HCT116 (cell line): ENCODE measurements at regions not wholly inside any gene's neighbourhood (a gene's known extent, or its start where the extent isn't known, plus 50 kb on each side); places are given as distances from the start of the nearest gene placed in this dataset.

Experiments used
- ATAC-seq: fragments of 200-7000 bp; cut with Tn5 transposase; 2 replicates; pipeline ENCODE4 v1.9.1; 2020; ENCODE audit warnings: mild to moderate bottlenecking, moderate library complexity
- BruUV-seq: library from RNA; stranded (reverse); fragments of 400-500 nt; replicated peaks from 2 replicates; lab custom pipeline; 2021; lab: Mats Ljungman, UMichigan
- CTCF ChIA-PET: fragments of 300-600 bp; sonication (Branson Sonifier 250); formaldehyde crosslinking; loops from one replicate; lab custom pipeline; 2021; ENCODE audit warnings: antibody characterized with exemption; lab: Charles Lee
- POLR2A ChIA-PET: fragments of 300-600, 350-600 bp; sonication (Branson Sonifier 250); formaldehyde crosslinking; loops from one replicate; lab custom pipeline; 2021; ENCODE audit warnings: antibody characterized with exemption; lab: Charles Lee
- RAD21 ChIA-PET, 2 experiments: fragments of 300-600 bp; sonication (Branson Sonifier 250); formaldehyde crosslinking; loops; one replicate each; lab custom pipeline; 2023; ENCODE audit warnings: low total read pairs in 2 of 2; ENCODE audit not compliant: uncharacterized antibody in 2 of 2, unreplicated experiment in 2 of 2, low non-redundant PET in 1 of 2; lab: Charles Lee
- DNase-seq: peaks from one replicate; pipeline ENCODE4 v3.0.0-alpha.2; 2010; ENCODE audit warnings: low read depth, low spot score
- H2AFZ ChIP-seq: fragments of 200-600 bp; shearing (Covaris generic), sonication (generic); 2 replicates; pipeline ENCODE4 v1.6.1; 2017; ENCODE audit warnings: low read depth, mixed run types, mixed read lengths, antibody characterized with exemption, low read length; ENCODE audit not compliant: poor library complexity, severe bottlenecking
- H3K27ac ChIP-seq: 2 replicates; pipeline ENCODE4 v1.5.1; 2012; ENCODE audit warnings: low read depth, low read length
- H3K27me3 ChIP-seq: fragments of 200-600 bp; sonication (generic); 2 replicates; pipeline ENCODE4 v1.6.1; 2016; ENCODE audit warnings: mixed run types, low read length, mixed read lengths; ENCODE audit not compliant: insufficient read depth
- H3K36me3 ChIP-seq, 2 experiments: fragments of 200-500 bp in 1 of 2; fragments of 200-600 bp in 1 of 2; sonication (Bioruptor generic) in 1 of 2; sonication (generic) in 1 of 2; 2 replicates each; pipeline versions ENCODE4 v1.5.1 to v1.6.1; 2014 to 2016; ENCODE audit warnings: low read length in 2 of 2, inconsistent platforms in 1 of 2, mixed read lengths in 1 of 2, mixed run types in 1 of 2; ENCODE audit not compliant: insufficient read depth in 2 of 2, control insufficient read depth in 1 of 2
- H3K4me1 ChIP-seq, 2 experiments: fragments of 200-600 bp in 1 of 2; sonication (generic) in 1 of 2; 2 replicates each; pipeline versions ENCODE4 v1.5.1 to v1.6.1; 2012 to 2017; ENCODE audit warnings: low read length in 2 of 2, inconsistent platforms in 1 of 2, mild to moderate bottlenecking in 1 of 2, mixed read lengths in 1 of 2, mixed run types in 1 of 2, moderate library complexity in 1 of 2; ENCODE audit not compliant: insufficient read depth in 2 of 2, control insufficient read depth in 1 of 2
- H3K4me2 ChIP-seq: fragments of 200-600 bp; sonication (generic); 2 replicates; pipeline ENCODE4 v1.6.1; 2017; ENCODE audit warnings: mixed run types, low read length, mixed read lengths
- H3K4me3 ChIP-seq, 2 experiments: fragments of 200-600 bp in 1 of 2; sonication (generic) in 1 of 2; replicated peaks in 1 of 2; 2 replicates each; pipeline ENCODE4 v1.5.1; 2011 to 2016; ENCODE audit warnings: low read length in 2 of 2, control low read depth in 1 of 2, low read depth in 1 of 2, mild to moderate bottlenecking in 1 of 2, mixed read lengths in 1 of 2, mixed run types in 1 of 2
- H3K79me2 ChIP-seq: fragments of 200-600 bp; sonication (generic); 2 replicates; pipeline ENCODE4 v1.6.1; 2017; ENCODE audit warnings: mild to moderate bottlenecking, mixed run types, low read length, moderate library complexity, mixed read lengths; ENCODE audit not compliant: insufficient read depth
- H3K9ac ChIP-seq: fragments of 200-600 bp; sonication (generic); 2 replicates; pipeline ENCODE4 v1.6.1; 2016; ENCODE audit warnings: low read length, mixed read lengths
- H3K9me2 ChIP-seq: fragments of 200-600 bp; sonication (generic), shearing (Covaris generic); 2 replicates; pipeline ENCODE4 v1.6.1; 2017; ENCODE audit warnings: mixed run types, mild to moderate bottlenecking, moderate library complexity; ENCODE audit not compliant: insufficient read depth
- H3K9me3 ChIP-seq, 2 experiments: fragments of 200-500 bp in 1 of 2; fragments of 200-600 bp in 1 of 2; sonication (Bioruptor generic) in 1 of 2; sonication (generic) in 1 of 2; 2 replicates each; pipeline ENCODE4 v1.6.1; 2014 to 2017; ENCODE audit warnings: low read length in 2 of 2, mixed read lengths in 2 of 2, inconsistent platforms in 1 of 2, low read depth in 1 of 2, mild to moderate bottlenecking in 1 of 2, mixed run types in 1 of 2, moderate library complexity in 1 of 2; ENCODE audit not compliant: control insufficient read depth in 1 of 2, insufficient read depth in 1 of 2
- H4K20me1 ChIP-seq: fragments of 200-600 bp; sonication (generic), shearing (Covaris generic); 2 replicates; pipeline ENCODE4 v1.6.1; 2017; ENCODE audit warnings: mixed run types, mild to moderate bottlenecking, moderate library complexity; ENCODE audit not compliant: insufficient read depth
- ATF3 ChIP-seq: IDR thresholded peaks from 2 replicates; pipeline ENCODE4 v1.6.1; 2012
- CBX3 ChIP-seq: IDR thresholded peaks from 2 replicates; pipeline ENCODE4 v1.6.1; 2012; ENCODE audit warnings: low read depth
- CEBPB ChIP-seq: IDR thresholded peaks from 2 replicates; pipeline ENCODE4 v1.6.1; 2012; ENCODE audit warnings: low read depth
- CTCF ChIP-seq, 3 experiments: fragments of 200-600 bp in 1 of 3; sonication (generic) in 1 of 3; IDR thresholded peaks in 2 of 3; conservative IDR thresholded peaks in 1 of 3; 2 replicates each; pipeline ENCODE4 v1.5.1; 2012 to 2017; ENCODE audit warnings: low read depth in 2 of 3, low read length in 2 of 3, antibody characterized with exemption in 1 of 3, borderline replicate concordance in 1 of 3, control low read depth in 1 of 3, mild to moderate bottlenecking in 1 of 3, mixed read lengths in 1 of 3, mixed run types in 1 of 3, moderate library complexity in 1 of 3; ENCODE audit not compliant: insufficient read depth in 1 of 3
- EGR1 ChIP-seq: IDR thresholded peaks from 2 replicates; pipeline ENCODE4 v1.6.1; 2012; ENCODE audit warnings: low read depth
- ELF1 ChIP-seq: IDR thresholded peaks from 2 replicates; pipeline ENCODE4 v1.6.1; 2012; ENCODE audit warnings: low read depth, borderline replicate concordance
- EZH2phosphoT487 ChIP-seq: fragments of 200-600 bp; IDR thresholded peaks from 2 replicates; pipeline ENCODE4 v1.6.1; 2018; ENCODE audit warnings: antibody characterized with exemption, borderline replicate concordance
- FOSL1 ChIP-seq: IDR thresholded peaks from 2 replicates; pipeline ENCODE4 v1.6.1; 2012; ENCODE audit warnings: low read depth
- JUND ChIP-seq: IDR thresholded peaks from 2 replicates; pipeline ENCODE4 v1.6.1; 2012
- POLR2A ChIP-seq: IDR thresholded peaks from 2 replicates; pipeline ENCODE4 v1.7.0; 2011; ENCODE audit warnings: borderline replicate concordance; ENCODE audit not compliant: insufficient read depth, insufficient read length; ENCODE audit errors: extremely low read depth
- POLR2AphosphoS5 ChIP-seq: IDR thresholded peaks from 2 replicates; pipeline ENCODE4 v1.6.1; 2011; ENCODE audit warnings: mild to moderate bottlenecking, low read depth, low read length, moderate library complexity
- SIN3A ChIP-seq: IDR thresholded peaks from 2 replicates; pipeline ENCODE4 v1.6.1; 2012; ENCODE audit warnings: low read depth
- SP1 ChIP-seq: IDR thresholded peaks from 2 replicates; pipeline ENCODE4 v1.6.1; 2012; ENCODE audit warnings: low read depth
- YY1 ChIP-seq: IDR thresholded peaks from 2 replicates; pipeline ENCODE4 v1.6.1; 2011; ENCODE audit warnings: low read length, low read depth, moderate library complexity, mild to moderate bottlenecking; ENCODE audit not compliant: insufficient replicate concordance; ENCODE audit errors: extremely low read depth
- ZNF274 ChIP-seq: fragments of 200-500 bp; sonication (Bioruptor generic); IDR thresholded peaks from 2 replicates; pipeline ENCODE4 v1.6.1; 2014; ENCODE audit warnings: mild to moderate bottlenecking, low read depth, low read length, inconsistent platforms
- intact Hi-C: fragments of 100-400 bp; cut with micrococcal nuclease; formaldehyde crosslinking; loops from 2 replicates; pipeline ENCODE4 v1.10.0; 2022
- TF ChIP-seq, protein P1 (sequence below): IDR thresholded peaks from 2 replicates; pipeline ENCODE4 v1.6.1; 2011; ENCODE audit warnings: mild to moderate bottlenecking, low read length, moderate library complexity; ENCODE audit not compliant: insufficient replicate concordance; ENCODE audit errors: extremely low read depth

- RAD21 ChIA-PET = no interaction called here
- no TSS peak for BruUV-seq
- H3K27me3 ChIP-seq = peaks cover 33% of the 10 kb centered on the region; the same call in 1 of the 2 replicates
- no peak for ATAC-seq
- CTCF ChIA-PET = no interaction called here
- no peaks in the 10 kb centered on the region for H3K36me3 ChIP-seq
- H3K79me2 ChIP-seq = no peaks in the 10 kb centered on the region
- POLR2A ChIA-PET = no interaction called here
- no peak overlapping the region for H2AFZ ChIP-seq
- no peaks in the 10 kb centered on the region for H3K9me2 ChIP-seq
- no peak overlapping the region for H3K4me2 ChIP-seq
- no peak overlapping the region for H3K9ac ChIP-seq
- no peak overlapping the region for H3K27ac ChIP-seq
- DNase-seq = no peak
- intact Hi-C loops = no loop called here
- H4K20me1 ChIP-seq = no peaks in the 10 kb centered on the region
- H3K4me1 ChIP-seq = no peaks in the 10 kb centered on the region
- H3K4me3 ChIP-seq = no peak overlapping the region
- H3K9me3 ChIP-seq = no peaks in the 10 kb centered on the region
- TF ChIP-seq SIN3A (no peak), YY1 (no peak), ATF3 (no peak), EZH2phosphoT487 (no peak), POLR2AphosphoS5 (no peak), ZNF274 (no peak), EGR1 (no peak), POLR2A (no peak), ELF1 (no peak)
Observed at GRCh38 chr20:47867831-47868230, 82.5 kb upstream of the SULF2 start.

DNA sequence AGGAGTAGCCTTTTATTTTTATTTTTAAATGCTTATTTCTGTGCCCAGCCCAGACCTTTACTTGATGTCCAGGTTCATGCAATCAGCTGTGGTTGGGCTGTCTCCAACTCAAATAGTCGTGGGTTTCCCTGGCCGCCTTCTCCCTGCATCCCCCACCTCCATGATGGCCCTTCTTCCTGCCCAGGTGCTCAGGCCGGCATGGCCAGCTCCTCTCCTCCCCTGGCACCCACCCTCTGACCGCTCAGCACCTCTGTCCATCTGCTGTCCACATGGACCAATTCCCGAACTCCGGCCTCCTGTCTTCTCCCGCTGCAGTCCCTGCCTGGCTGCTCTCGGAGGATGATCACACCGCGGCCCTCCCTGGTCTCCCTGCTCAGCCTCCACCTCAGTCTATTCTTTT lies 81.2 kb upstream of the SULF2 start:
- ChIA-PET RAD21 (no interaction called here), CTCF (no interaction called here), POLR2A (no interaction called here)
- Histone ChIP-seq H4K20me1 (no peaks in the 10 kb centered on the region), H3K27me3 (peaks cover 33% of the 10 kb centered on the region; the same call in 1 of the 2 replicates), H3K4me3 (no peak overlapping the region), H3K4me1 (no peaks in the 10 kb centered on the region), H3K27ac (no peak overlapping the region), H3K4me2 (no peak overlapping the region), H2AFZ (no peak overlapping the region), H3K9ac (no peak overlapping the region), H3K79me2 (no peaks in the 10 kb centered on the region), H3K36me3 (no peaks in the 10 kb centered on the region), H3K9me3 (no peaks in the 10 kb centered on the region), H3K9me2 (no peaks in the 10 kb centered on the region)
- ATAC-seq (no peak), DNase-seq (no peak)
- BruUV-seq = no TSS peak
- intact Hi-C loops = no loop called here
- TF ChIP-seq, protein P1, sequence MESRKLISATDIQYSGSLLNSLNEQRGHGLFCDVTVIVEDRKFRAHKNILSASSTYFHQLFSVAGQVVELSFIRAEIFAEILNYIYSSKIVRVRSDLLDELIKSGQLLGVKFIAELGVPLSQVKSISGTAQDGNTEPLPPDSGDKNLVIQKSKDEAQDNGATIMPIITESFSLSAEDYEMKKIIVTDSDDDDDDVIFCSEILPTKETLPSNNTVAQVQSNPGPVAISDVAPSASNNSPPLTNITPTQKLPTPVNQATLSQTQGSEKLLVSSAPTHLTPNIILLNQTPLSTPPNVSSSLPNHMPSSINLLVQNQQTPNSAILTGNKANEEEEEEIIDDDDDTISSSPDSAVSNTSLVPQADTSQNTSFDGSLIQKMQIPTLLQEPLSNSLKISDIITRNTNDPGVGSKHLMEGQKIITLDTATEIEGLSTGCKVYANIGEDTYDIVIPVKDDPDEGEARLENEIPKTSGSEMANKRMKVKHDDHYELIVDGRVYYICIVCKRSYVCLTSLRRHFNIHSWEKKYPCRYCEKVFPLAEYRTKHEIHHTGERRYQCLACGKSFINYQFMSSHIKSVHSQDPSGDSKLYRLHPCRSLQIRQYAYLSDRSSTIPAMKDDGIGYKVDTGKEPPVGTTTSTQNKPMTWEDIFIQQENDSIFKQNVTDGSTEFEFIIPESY = no peak
- TF ChIP-seq SIN3A (no peak), ATF3 (no peak), JUND (no peak), SP1 (no peak), CTCF (IDR thresholded peaks at IDR 0.05 in 2 of 3, conservative IDR thresholded peaks at IDR 0.05 in 1 of 3; ENCODE audit: borderline replicate concordance in 1 of 3, insufficient read depth in 1 of 3, low read depth in 2 of 3, low read length in 2 of 3) (no peak), CBX3 (no peak), CEBPB (no peak), FOSL1 (no peak)
